NCI-H2029 (cell line): ENCODE measurements at regions not wholly inside any gene's neighbourhood (a gene's known extent, or its start where the extent isn't known, plus 50 kb on each side); places are given as distances from the start of the nearest gene placed in this dataset.

Experiments
- DNase-seq: peaks from one replicate; lab custom pipeline; 2025; lab: John Stamatoyannopoulos, UW

- DNase-seq = no peak
Observed at GRCh38 chr5:136689552-136689951, 324.2 kb upstream of the TRPC7 start.

DNA sequence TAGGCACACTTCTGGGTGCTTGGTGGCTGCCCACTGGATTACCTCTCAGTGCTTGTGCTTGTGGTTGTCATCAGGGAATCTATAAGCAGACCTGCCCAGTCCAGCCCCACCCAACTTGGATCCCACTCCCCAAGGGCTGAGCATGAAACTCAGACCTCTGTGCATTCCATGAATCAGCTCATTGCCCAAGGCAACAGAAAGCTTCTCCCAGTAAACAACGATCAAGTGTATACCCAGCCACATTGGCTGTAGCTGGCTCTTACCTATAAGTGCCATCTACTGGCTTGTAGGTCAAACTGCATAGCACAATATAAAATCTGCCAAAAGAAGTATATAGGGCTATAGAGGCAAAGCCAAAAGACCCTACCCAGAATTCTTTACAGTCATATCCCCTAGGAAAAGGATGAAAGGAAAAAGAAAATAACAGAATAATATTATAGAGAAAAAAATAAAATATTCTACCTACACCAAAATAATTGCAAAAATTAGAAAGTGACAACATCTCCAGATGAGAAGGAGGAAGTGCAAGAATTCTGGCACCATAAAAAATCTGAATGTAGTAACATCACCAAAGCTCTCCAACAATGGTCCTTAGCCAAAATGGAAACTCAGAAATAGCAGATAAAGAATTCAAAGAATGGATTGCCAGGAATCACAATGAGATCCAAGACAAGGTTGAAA lies 321.0 kb upstream of the TRPC7 start:
- DNase-seq = peak; percentile 27

GRCh38 chr5:136682986-136683385 lies 317.6 kb upstream of the TRPC7 start:
- no peak for DNase-seq

- no peak for DNase-seq
Observed at GRCh38 chr5:136679233-136679632, 313.9 kb upstream of the TRPC7 start.

DNA sequence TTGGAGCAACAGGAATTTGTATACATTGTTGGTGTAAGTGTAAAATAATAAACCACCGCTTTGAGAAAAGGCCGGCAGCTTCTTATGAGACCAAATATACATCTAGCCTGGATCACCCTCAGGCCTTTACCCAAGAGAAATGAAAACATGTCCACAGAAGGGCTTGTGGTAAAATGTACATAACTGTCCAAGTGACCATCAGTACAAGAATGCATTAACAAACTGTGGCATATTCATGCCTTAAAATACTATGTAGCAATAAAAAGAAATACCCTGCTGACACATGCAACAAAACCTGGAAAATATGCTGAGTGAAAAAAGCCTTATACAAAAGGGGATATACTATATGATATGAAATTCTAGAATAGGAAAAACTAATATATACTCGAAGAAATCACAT lies 311.9 kb upstream of the TRPC7 start:
- DNase-seq = no peak

- DNase-seq = no peak
Observed at GRCh38 chr5:136676685-136677084, 311.3 kb upstream of the TRPC7 start.

GRCh38 chr5:136675769-136676168 lies 310.4 kb upstream of the TRPC7 start:
- no peak for DNase-seq

DNA sequence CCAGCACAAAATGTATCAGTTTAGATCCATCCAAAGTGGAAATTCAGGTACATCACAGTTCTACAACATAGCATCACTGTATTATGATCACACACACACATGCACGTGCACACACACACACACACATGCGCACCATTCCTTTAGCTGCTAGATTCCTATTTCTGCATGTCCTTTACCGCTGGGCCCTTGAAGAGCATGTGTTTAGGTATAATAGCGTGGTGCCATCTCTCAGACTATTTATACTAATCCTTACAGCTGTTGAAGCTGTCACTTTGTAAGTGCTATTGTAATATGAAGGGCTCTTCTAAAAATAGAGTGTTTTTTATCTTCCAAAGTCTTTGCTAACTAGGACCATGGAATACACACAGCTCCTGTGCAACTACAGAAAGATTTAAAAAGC lies 308.8 kb upstream of the TRPC7 start:
- no peak for DNase-seq

GRCh38 chr5:136667789-136668188 lies 302.4 kb upstream of the TRPC7 start:
- no peak for DNase-seq

GRCh38 chr5:136666970-136667620 lies 301.8 kb upstream of the TRPC7 start:
- DNase-seq = no peak

GRCh38 chr5:136665331-136665730 lies 300.0 kb upstream of the TRPC7 start:
- DNase-seq = no peak

DNA sequence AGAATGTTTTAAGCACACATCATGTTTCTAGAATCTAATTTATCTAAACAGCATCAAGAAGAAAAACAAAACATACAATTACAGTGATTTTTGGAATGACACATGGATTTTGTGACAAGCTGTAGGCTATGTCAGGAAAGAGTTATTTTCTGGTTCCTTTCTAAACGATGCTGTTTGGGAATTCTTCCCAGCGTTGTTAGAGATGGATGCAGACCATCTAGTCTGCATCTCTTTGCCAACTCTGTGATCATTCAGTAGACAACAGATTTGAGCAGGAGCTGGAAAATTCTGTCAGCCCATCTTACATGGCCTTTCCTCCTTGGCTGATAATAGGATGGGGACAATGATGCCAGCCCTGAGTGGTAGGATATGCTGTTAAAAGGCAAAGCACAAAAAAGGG lies 295.7 kb upstream of the TRPC7 start:
- no peak for DNase-seq

DNA sequence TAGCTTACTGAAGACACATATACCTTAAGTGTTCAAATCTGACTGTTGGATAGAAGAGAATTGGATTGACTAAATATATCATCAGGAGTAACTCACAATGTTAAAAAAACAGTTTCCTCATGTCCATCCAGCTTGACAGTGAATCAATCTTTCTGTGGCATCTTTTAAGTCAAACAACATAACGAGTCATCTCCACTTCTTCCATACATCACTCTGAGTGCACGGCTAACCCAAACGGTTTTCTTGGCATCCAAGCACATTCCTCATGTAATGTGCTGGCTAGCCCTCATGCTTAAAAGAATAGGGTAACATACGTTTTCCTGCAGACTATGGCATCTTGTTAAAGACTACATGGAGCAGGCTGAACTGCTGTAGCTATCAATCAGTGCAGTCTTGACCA lies 291.5 kb upstream of the TRPC7 start:
- no peak for DNase-seq

GRCh38 chr5:136655468-136655867 lies 290.1 kb upstream of the TRPC7 start:
- no peak for DNase-seq

DNA sequence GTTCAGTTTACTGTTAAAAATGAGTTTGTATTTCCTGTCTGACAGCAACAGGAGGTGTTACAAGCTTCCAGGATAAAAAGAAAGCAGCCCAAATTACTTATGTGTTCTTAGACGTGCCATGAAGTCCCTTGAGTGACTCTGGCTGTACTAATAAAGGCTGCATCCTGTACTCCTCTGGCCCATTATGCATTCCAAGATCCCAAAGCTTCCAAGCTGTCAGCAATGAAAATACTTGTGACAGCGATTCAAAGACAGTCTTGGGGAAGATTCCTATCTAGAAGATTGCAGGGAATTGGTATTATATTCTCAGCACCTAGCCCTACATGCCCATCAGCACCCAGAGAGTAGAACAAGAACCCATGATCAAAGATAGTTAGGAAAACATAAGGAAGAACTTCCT lies 281.6 kb upstream of the TRPC7 start:
- DNase-seq = no peak

- DNase-seq = no peak
Observed at GRCh38 chr5:136642976-136643375, 277.6 kb upstream of the TRPC7 start.

DNA sequence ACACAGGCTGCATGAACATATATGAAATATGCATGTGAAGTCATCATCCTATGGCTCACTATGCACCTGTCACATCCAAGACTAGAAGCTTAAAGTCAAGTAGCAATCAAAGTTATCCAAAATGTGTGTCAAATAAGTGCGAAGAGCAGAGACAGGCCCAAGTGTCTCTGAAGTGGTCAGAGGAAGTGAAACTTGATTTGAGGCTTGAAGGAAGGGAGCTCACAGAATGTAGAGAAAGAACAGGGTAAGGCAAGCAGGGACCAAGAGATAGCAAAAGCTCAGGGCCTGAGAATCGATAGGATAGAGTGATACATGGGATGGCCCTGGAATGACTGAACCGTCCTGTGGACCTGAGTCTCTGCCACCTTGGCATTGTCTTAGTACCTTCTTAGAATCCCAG lies 274.3 kb upstream of the TRPC7 start:
- no peak for DNase-seq

- no peak for DNase-seq
Observed at GRCh38 chr5:136638084-136638483, 272.7 kb upstream of the TRPC7 start.

GRCh38 chr5:136636001-136636400 lies 270.7 kb upstream of the TRPC7 start:
- no peak for DNase-seq

DNA sequence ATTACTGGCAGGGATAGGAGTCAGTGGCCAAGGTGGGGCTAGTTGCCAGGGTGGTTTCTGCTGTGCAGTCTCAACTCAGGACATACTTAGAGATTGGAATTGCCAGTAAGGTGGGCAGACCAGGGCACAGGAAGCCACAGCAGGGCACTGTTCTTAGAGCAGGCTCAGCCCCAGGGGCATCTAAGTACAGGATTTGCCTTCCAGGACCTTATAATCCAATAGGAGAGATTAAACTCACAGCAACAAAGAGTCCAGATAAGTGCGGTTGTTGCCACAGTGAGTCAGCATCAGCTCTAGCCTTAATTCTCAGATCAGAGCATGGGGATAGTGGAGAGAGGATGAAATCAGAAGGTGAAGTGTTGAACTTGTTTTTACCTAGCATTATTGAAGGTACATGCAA lies 265.8 kb upstream of the TRPC7 start:
- DNase-seq = no peak

DNA sequence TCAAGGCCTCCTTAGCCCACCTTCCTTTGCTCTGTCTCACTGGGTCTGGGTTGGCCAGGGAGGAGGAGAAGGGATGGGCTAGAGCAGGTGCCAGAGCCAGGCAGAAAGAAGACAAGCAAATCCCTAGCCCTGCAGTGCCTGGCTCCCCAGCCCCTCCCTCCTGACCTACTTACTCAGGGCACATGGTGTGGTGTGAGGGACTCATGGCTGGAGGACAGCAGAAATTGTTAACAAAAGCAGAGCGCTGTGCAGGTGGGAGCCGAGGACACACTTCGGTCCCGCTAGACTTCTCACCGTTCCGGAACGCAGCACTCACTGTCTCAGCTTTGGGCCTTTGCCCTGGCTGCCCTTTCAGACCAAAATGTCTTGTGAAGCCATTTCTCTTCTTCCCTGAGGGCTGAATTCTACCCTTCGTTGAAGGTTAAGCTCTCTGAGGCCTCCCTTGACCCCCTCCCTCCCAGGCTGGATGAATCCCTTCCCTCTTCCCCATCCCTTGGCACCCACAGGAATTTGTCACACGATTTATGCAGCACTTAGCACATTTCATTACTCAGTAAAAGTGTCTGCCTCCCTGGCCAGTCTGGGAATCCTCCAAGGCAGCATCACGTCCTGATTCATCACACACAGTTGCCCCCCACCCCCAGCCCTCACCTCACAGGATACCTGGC lies 263.9 kb upstream of the TRPC7 start:
- DNase-seq = no peak

GRCh38 chr5:136626531-136626930 lies 261.2 kb upstream of the TRPC7 start:
- no peak for DNase-seq

- no peak for DNase-seq
Observed at GRCh38 chr5:136622747-136623146, 257.4 kb upstream of the TRPC7 start.

DNA sequence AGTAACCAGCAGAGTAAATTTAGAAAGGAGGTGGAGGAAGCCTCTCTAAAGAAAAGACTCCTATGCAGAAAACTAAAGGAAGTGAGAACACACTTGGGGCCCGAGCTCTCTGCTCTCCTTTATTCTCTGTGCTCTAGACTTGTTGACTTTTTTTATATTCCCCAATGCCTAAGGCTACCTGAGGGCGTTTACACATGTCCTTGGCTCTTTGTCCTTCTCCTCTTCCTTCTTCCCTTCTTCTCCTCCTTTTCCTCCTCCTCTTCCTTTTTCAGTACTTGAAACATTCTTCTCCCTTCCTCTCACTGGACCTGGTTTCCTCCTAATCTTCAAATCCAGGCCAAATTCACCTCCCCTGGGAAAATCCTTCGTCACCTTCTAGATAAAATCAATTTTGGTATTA lies 256.4 kb upstream of the TRPC7 start:
- no peak for DNase-seq
